T-helper 1 cell treated with Interleukin-12 subunit alpha and Interleukin-12 subunit beta and Interleukin-4 antibody, amounts not matched to agents 30 μg/mL and 1 μg/mL, for 36 hours (primary cell): ENCODE measurements at regions not wholly inside any gene's neighbourhood (a gene's known extent, or its start where the extent isn't known, plus 50 kb on each side); places are given as distances from the start of the nearest gene placed in this dataset.

ENCODE experiments used
- H3K27ac Mint-ChIP-seq: one replicate; pipeline ENCODE4 v1.8.0; 2021; ENCODE audit warnings: mild to moderate bottlenecking, mixed read lengths
- H3K27me3 Mint-ChIP-seq: one replicate; pipeline ENCODE4 v1.8.0; 2021; ENCODE audit warnings: low read depth, mixed read lengths
- H3K36me3 Mint-ChIP-seq: one replicate; pipeline ENCODE4 v1.8.0; 2021; ENCODE audit warnings: low read depth, mixed read lengths
- H3K4me1 Mint-ChIP-seq: one replicate; pipeline ENCODE4 v1.8.0; 2021; ENCODE audit warnings: low read depth, mixed read lengths
- H3K4me3 Mint-ChIP-seq: one replicate; pipeline ENCODE4 v1.8.0; 2021; ENCODE audit warnings: mild to moderate bottlenecking, moderate library complexity, mixed read lengths
- H3K9me3 Mint-ChIP-seq: one replicate; pipeline ENCODE4 v1.8.0; 2021; ENCODE audit warnings: mixed read lengths

- peaks cover 10% of the 10 kb centered on the region for H3K27me3 Mint-ChIP-seq
- no peak overlapping the region for H3K27ac Mint-ChIP-seq
- no peak overlapping the region for H3K4me3 Mint-ChIP-seq
- no peaks in the 10 kb centered on the region for H3K4me1 Mint-ChIP-seq
- H3K36me3 Mint-ChIP-seq, result no peaks in the 10 kb centered on the region
- no peaks in the 10 kb centered on the region for H3K9me3 Mint-ChIP-seq
These were observed 447.3 kb upstream of the CITED2 start for GRCh38 chr6:139821676-139822223.

- Mint-ChIP-seq H3K27me3 (peaks cover 9% of the 10 kb centered on the region), H3K36me3 (no peaks in the 10 kb centered on the region), H3K27ac (no peak overlapping the region), H3K9me3 (no peaks in the 10 kb centered on the region), H3K4me1 (no peaks in the 10 kb centered on the region), H3K4me3 (no peak overlapping the region)
These were observed 445.8 kb upstream of the CITED2 start for GRCh38 chr6:139820210-139820609.

- H3K27ac Mint-ChIP-seq, result no peak overlapping the region
- peaks cover 5% of the 10 kb centered on the region for H3K27me3 Mint-ChIP-seq
- H3K9me3 Mint-ChIP-seq, result no peaks in the 10 kb centered on the region
- H3K4me3 Mint-ChIP-seq, result no peak overlapping the region
- no peaks in the 10 kb centered on the region for H3K36me3 Mint-ChIP-seq
- H3K4me1 Mint-ChIP-seq, result no peaks in the 10 kb centered on the region
These were observed 445.3 kb upstream of the CITED2 start for GRCh38 chr6:139819776-139820175.

- Mint-ChIP-seq H3K4me1 (no peaks in the 10 kb centered on the region), H3K27me3 (peaks cover 4% of the 10 kb centered on the region), H3K36me3 (no peaks in the 10 kb centered on the region), H3K9me3 (no peaks in the 10 kb centered on the region), H3K27ac (no peak overlapping the region), H3K4me3 (no peak overlapping the region)
These were observed 438.5 kb upstream of the CITED2 start for GRCh38 chr6:139812939-139813338.

GRCh38 chr6:139801571-139802321, 427.3 kb upstream of the CITED2 start:
- Mint-ChIP-seq H3K4me1 (no peaks in the 10 kb centered on the region), H3K9me3 (no peaks in the 10 kb centered on the region), H3K27me3 (no peaks in the 10 kb centered on the region), H3K27ac (no peak overlapping the region), H3K36me3 (no peaks in the 10 kb centered on the region), H3K4me3 (no peak overlapping the region)

GRCh38 chr6:139800837-139801236, 426.4 kb upstream of the CITED2 start:
- Mint-ChIP-seq H3K27ac (no peak overlapping the region), H3K27me3 (no peaks in the 10 kb centered on the region), H3K36me3 (no peaks in the 10 kb centered on the region)

GRCh38 chr6:139790527-139790926, 416.1 kb upstream of the CITED2 start:
- H3K9me3 Mint-ChIP-seq, result no peaks in the 10 kb centered on the region
- H3K27me3 Mint-ChIP-seq, result peaks cover 3% of the 10 kb centered on the region
- H3K4me3 Mint-ChIP-seq, result no peak overlapping the region
- no peak overlapping the region for H3K27ac Mint-ChIP-seq
- no peaks in the 10 kb centered on the region for H3K4me1 Mint-ChIP-seq
- H3K36me3 Mint-ChIP-seq, result no peaks in the 10 kb centered on the region

More at GRCh38 chr6:139800837-139801236, 426.4 kb upstream of the CITED2 start:
- Mint-ChIP-seq H3K4me3 (no peak overlapping the region), H3K9me3 (no peaks in the 10 kb centered on the region), H3K4me1 (no peaks in the 10 kb centered on the region)

- no peak overlapping the region for H3K27ac Mint-ChIP-seq
- H3K4me3 Mint-ChIP-seq, result no peak overlapping the region
- no peaks in the 10 kb centered on the region for H3K9me3 Mint-ChIP-seq
These were observed 409.8 kb upstream of the CITED2 start for GRCh38 chr6:139784222-139784769.

GRCh38 chr6:139779988-139780774, 405.7 kb upstream of the CITED2 start:
- Mint-ChIP-seq H3K36me3 (no peaks in the 10 kb centered on the region), H3K4me3 (no peak overlapping the region), H3K9me3 (no peaks in the 10 kb centered on the region), H3K4me1 (no peaks in the 10 kb centered on the region), H3K27me3 (peaks cover 4% of the 10 kb centered on the region), H3K27ac (no peak overlapping the region)

More at GRCh38 chr6:139784222-139784769, 409.8 kb upstream of the CITED2 start:
- peaks cover 3% of the 10 kb centered on the region for H3K27me3 Mint-ChIP-seq
- H3K4me1 Mint-ChIP-seq, result no peaks in the 10 kb centered on the region
- no peaks in the 10 kb centered on the region for H3K36me3 Mint-ChIP-seq

GRCh38 chr6:139778688-139779087, 404.2 kb upstream of the CITED2 start:
- Mint-ChIP-seq H3K9me3 (no peaks in the 10 kb centered on the region), H3K27me3 (peaks cover 8% of the 10 kb centered on the region), H3K27ac (no peak overlapping the region), H3K4me1 (no peaks in the 10 kb centered on the region), H3K4me3 (no peak overlapping the region), H3K36me3 (no peaks in the 10 kb centered on the region)

- Mint-ChIP-seq H3K4me3 (no peak overlapping the region), H3K27me3 (peaks cover 8% of the 10 kb centered on the region), H3K9me3 (no peaks in the 10 kb centered on the region), H3K36me3 (no peaks in the 10 kb centered on the region), H3K4me1 (no peaks in the 10 kb centered on the region), H3K27ac (no peak overlapping the region)
These were observed 403.7 kb upstream of the CITED2 start for GRCh38 chr6:139778106-139778505.

- H3K9me3 Mint-ChIP-seq, result no peaks in the 10 kb centered on the region
- no peaks in the 10 kb centered on the region for H3K4me1 Mint-ChIP-seq
- no peaks in the 10 kb centered on the region for H3K36me3 Mint-ChIP-seq
- peaks cover 8% of the 10 kb centered on the region for H3K27me3 Mint-ChIP-seq
- H3K27ac Mint-ChIP-seq, result no peak overlapping the region
- no peak overlapping the region for H3K4me3 Mint-ChIP-seq
These were observed 402.9 kb upstream of the CITED2 start for GRCh38 chr6:139777202-139777970.

- H3K27ac Mint-ChIP-seq, result no peak overlapping the region
- peaks cover 5% of the 10 kb centered on the region for H3K27me3 Mint-ChIP-seq
- no peaks in the 10 kb centered on the region for H3K36me3 Mint-ChIP-seq
- no peak overlapping the region for H3K4me3 Mint-ChIP-seq
- H3K9me3 Mint-ChIP-seq, result no peaks in the 10 kb centered on the region
- no peaks in the 10 kb centered on the region for H3K4me1 Mint-ChIP-seq
These were observed 401.6 kb upstream of the CITED2 start for GRCh38 chr6:139776041-139776440.

- Mint-ChIP-seq H3K4me3 (no peak overlapping the region), H3K36me3 (no peaks in the 10 kb centered on the region), H3K9me3 (no peaks in the 10 kb centered on the region), H3K27ac (no peak overlapping the region), H3K27me3 (no peaks in the 10 kb centered on the region), H3K4me1 (peaks cover 4% of the 10 kb centered on the region)
These were observed 393.7 kb upstream of the CITED2 start for GRCh38 chr6:139768196-139768595.
